ENCODE measurements at regions not wholly inside any gene's neighbourhood (a gene's known extent, or its start where the extent isn't known, plus 50 kb on each side); places are given as distances from the start of the nearest gene placed in this dataset.

- no peak for TF ChIP-seq POLR2A (IDR thresholded peaks at IDR 0.05)
- TF ChIP-seq, protein P1, sequence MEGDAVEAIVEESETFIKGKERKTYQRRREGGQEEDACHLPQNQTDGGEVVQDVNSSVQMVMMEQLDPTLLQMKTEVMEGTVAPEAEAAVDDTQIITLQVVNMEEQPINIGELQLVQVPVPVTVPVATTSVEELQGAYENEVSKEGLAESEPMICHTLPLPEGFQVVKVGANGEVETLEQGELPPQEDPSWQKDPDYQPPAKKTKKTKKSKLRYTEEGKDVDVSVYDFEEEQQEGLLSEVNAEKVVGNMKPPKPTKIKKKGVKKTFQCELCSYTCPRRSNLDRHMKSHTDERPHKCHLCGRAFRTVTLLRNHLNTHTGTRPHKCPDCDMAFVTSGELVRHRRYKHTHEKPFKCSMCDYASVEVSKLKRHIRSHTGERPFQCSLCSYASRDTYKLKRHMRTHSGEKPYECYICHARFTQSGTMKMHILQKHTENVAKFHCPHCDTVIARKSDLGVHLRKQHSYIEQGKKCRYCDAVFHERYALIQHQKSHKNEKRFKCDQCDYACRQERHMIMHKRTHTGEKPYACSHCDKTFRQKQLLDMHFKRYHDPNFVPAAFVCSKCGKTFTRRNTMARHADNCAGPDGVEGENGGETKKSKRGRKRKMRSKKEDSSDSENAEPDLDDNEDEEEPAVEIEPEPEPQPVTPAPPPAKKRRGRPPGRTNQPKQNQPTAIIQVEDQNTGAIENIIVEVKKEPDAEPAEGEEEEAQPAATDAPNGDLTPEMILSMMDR (IDR thresholded peaks at IDR 0.05), result no peak
- Histone ChIP-seq H3K4me1 (peaks cover 65 to 100% (median 77%) of the 10 kb centered on the region in 3 donors), H3K4me3 (no peak overlapping the region), H3K27me3 (no peaks in the 10 kb centered on the region), H3K9me3 (no peaks in the 10 kb centered on the region), H3K27ac (peak overlapping the region; percentile 53 to 90 (median 74)), H3K36me3 (no peaks in the 10 kb centered on the region)
- no peak for DNase-seq
- intact Hi-C loops (cut with DNase I), result no loop called here
- 65 to 84% methylated on average over 5 to 9 of the region's 11 CpGs for WGBS, 2 donors
Measured at GRCh38 chr5:135238622-135239452, 160.2 kb downstream of the MACROH2A1 start.

DNA sequence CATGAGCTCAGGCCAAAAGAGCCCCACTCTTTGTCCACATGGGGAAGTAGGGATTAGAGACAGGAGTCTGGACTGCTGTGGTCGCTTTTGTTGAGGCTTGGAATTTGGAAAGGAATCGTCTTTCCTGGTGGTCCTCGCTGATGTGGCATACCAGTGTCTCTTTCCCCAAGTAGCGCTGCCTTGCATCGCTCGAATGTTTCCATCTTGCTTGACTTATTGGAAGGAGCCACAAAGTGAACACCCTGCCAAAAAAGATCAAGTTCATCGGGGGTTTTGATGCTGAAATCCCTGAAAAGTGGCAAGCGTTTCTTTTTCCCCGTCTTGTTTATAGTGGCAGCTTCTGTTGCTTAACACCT is 161.3 kb downstream of the MACROH2A1 start:
- Histone ChIP-seq H3K9me3 (no peaks in the 10 kb centered on the region), H3K27ac (peak overlapping the region; percentile 7 to 90 (median 74)), H3K4me3 (no peak overlapping the region), H3K36me3 (no peaks in the 10 kb centered on the region), H3K4me1 (peaks cover 58 to 100% (median 74%) of the 10 kb centered on the region in 3 donors), H3K27me3 (no peaks in the 10 kb centered on the region)
- intact Hi-C loops (cut with DNase I), result no loop called here
- DNase-seq, result no peak
- 70 to 75% methylated on average over 9 of the region's 9 CpGs for WGBS, 2 donors
- TF ChIP-seq POLR2A (IDR thresholded peaks at IDR 0.05), result no peak
- TF ChIP-seq, protein P1 (IDR thresholded peaks at IDR 0.05), result no peak

GRCh38 chr5:135236908-135237747 is 161.9 kb downstream of the MACROH2A1 start:
- no peak for TF ChIP-seq POLR2A (IDR thresholded peaks at IDR 0.05)
- TF ChIP-seq, protein P1 (IDR thresholded peaks at IDR 0.05), result no peak
- WGBS, 2 donors, result 20 to 54% methylated on average over 2 to 5 of the region's 9 CpGs
- no peaks in the 10 kb centered on the region for H3K36me3 ChIP-seq
- peaks cover 56 to 100% (median 74%) of the 10 kb centered on the region in 3 donors for H3K4me1 ChIP-seq
- no peak for DNase-seq
- no peaks in the 10 kb centered on the region for H3K9me3 ChIP-seq
- no peaks in the 10 kb centered on the region for H3K27me3 ChIP-seq
- intact Hi-C loops (cut with DNase I), result no loop called here
- peak overlapping the region; percentile 7 to 90 (median 74) for H3K27ac ChIP-seq
- H3K4me3 ChIP-seq, result no peak overlapping the region

- Histone ChIP-seq H3K4me1 (peaks cover 49 to 100% (median 73%) of the 10 kb centered on the region in 3 donors), H3K9me3 (no peaks in the 10 kb centered on the region), H3K4me3 (no peak overlapping the region), H3K36me3 (no peaks in the 10 kb centered on the region), H3K27me3 (no peaks in the 10 kb centered on the region), H3K27ac (peak overlapping the region in 3 of 4 donors; percentile 67 to 90 (median 81))
- TF ChIP-seq POLR2A (IDR thresholded peaks at IDR 0.05), result no peak
- TF ChIP-seq, protein P1 (IDR thresholded peaks at IDR 0.05), result no peak
- intact Hi-C loops (cut with DNase I), result no loop called here
- DNase-seq, result no peak
- WGBS, 2 donors, result 75 to 85% methylated on average over 10 to 11 of the region's 11 CpGs
Measured at GRCh38 chr5:135236228-135236907, 162.7 kb downstream of the MACROH2A1 start.

All from esophagus squamous epithelium (tissue), 5 donors.